AG04450 (cell line): ENCODE measurements at regions not wholly inside any gene's neighbourhood (a gene's known extent, or its start where the extent isn't known, plus 50 kb on each side); places are given as distances from the start of the nearest gene placed in this dataset.

Experiments used
- CTCF ChIA-PET: fragments of 300-600, 350-600 bp; formaldehyde crosslinking; extraction: SDS; loops from one replicate; lab custom pipeline; 2022; ENCODE audit warnings: antibody characterized with exemption, inconsistent platforms; lab: Charles Lee
- POLR2A ChIA-PET: fragments of 350-600 bp; formaldehyde crosslinking; extraction: SDS; loops from one replicate; lab custom pipeline; 2021; ENCODE audit warnings: antibody characterized with exemption, inconsistent platforms; lab: Yijun Ruan, JAX
- DNase-seq: peaks from one replicate; pipeline ENCODE4 v3.0.0-alpha.2; 2011; ENCODE audit warnings: low read depth, low spot score
- H3K27ac ChIP-seq: one replicate; pipeline ENCODE4 v1.5.1; 2012; ENCODE audit warnings: low read depth, low read length, control low read depth
- H3K27me3 ChIP-seq: one replicate; pipeline ENCODE4 v1.6.0; 2012; ENCODE audit warnings: low read length; ENCODE audit not compliant: control insufficient read depth, insufficient read depth
- H3K4me3 ChIP-seq: 2 replicates; pipeline ENCODE4 v1.5.1; 2011; ENCODE audit warnings: mild to moderate bottlenecking, low read depth, low read length, control low read depth
- H3K9me3 ChIP-seq: 2 replicates; pipeline ENCODE4 v1.5.1; 2012; ENCODE audit warnings: low read length; ENCODE audit not compliant: control insufficient read depth, insufficient read depth
- CTCF ChIP-seq: IDR thresholded peaks from 2 replicates; pipeline ENCODE4 v1.5.1; 2011; ENCODE audit warnings: low read depth, low read length, control low read depth, inconsistent platforms

- H3K4me3 ChIP-seq = no peak overlapping the region
- POLR2A ChIA-PET = no interaction called here
- TF ChIP-seq CTCF = no peak
- H3K27me3 ChIP-seq = no peaks in the 10 kb centered on the region
- no peaks in the 10 kb centered on the region for H3K9me3 ChIP-seq
- H3K27ac ChIP-seq = no peak overlapping the region
- CTCF ChIA-PET = no interaction called here
- no peak for DNase-seq
Measured at GRCh38 chr18:44180683-44181082, 500.0 kb upstream of the SETBP1 start.

- no peak for TF ChIP-seq CTCF
- POLR2A ChIA-PET = no interaction called here
- CTCF ChIA-PET = no interaction called here
- no peak for DNase-seq
- Histone ChIP-seq H3K4me3 (no peak overlapping the region), H3K27me3 (no peaks in the 10 kb centered on the region), H3K9me3 (no peaks in the 10 kb centered on the region), H3K27ac (no peak overlapping the region)
Measured at GRCh38 chr18:44181951-44182747, 498.5 kb upstream of the SETBP1 start.

GRCh38 chr18:44186001-44186400, 494.7 kb upstream of the SETBP1 start:
- POLR2A ChIA-PET = no interaction called here
- no peak for TF ChIP-seq CTCF

GRCh38 chr18:44187090-44187489, 493.6 kb upstream of the SETBP1 start:
- ChIA-PET POLR2A (no interaction called here), CTCF (no interaction called here)
- Histone ChIP-seq H3K27me3 (no peaks in the 10 kb centered on the region), H3K27ac (no peak overlapping the region), H3K9me3 (no peaks in the 10 kb centered on the region), H3K4me3 (no peak overlapping the region)
- no peak for DNase-seq
- TF ChIP-seq CTCF = no peak

More at GRCh38 chr18:44186001-44186400, 494.7 kb upstream of the SETBP1 start:
- Histone ChIP-seq H3K27me3 (no peaks in the 10 kb centered on the region), H3K27ac (no peak overlapping the region), H3K9me3 (no peaks in the 10 kb centered on the region), H3K4me3 (no peak overlapping the region)
- DNase-seq = no peak
- CTCF ChIA-PET = no interaction called here

GRCh38 chr18:44195394-44196140, 485.1 kb upstream of the SETBP1 start:
- POLR2A ChIA-PET = no interaction called here

More at GRCh38 chr18:44195394-44196140, 485.1 kb upstream of the SETBP1 start:
- H3K27ac ChIP-seq = no peak overlapping the region
- CTCF ChIA-PET = no interaction called here
- no peak for TF ChIP-seq CTCF
- no peak for DNase-seq
- H3K4me3 ChIP-seq = no peak overlapping the region
- no peaks in the 10 kb centered on the region for H3K27me3 ChIP-seq
- no peaks in the 10 kb centered on the region for H3K9me3 ChIP-seq
